Transverse colon (tissue), 4 donors: ENCODE measurements at regions not wholly inside any gene's neighbourhood (a gene's known extent, or its start where the extent isn't known, plus 50 kb on each side); places are given as distances from the start of the nearest gene placed in this dataset.

Experiments
- DNase-seq: peaks from one replicate; pipeline ENCODE4 v3.0.0-alpha.2; 2019
- H3K27ac ChIP-seq, 4 donors: fragments of 200-600 bp; sonication (generic); 2 replicates each; pipeline ENCODE4 v1.5.1; 2016 to 2018; ENCODE audit warnings: inconsistent platforms in 4 of 4
- H3K27me3 ChIP-seq: fragments of 200-600 bp; sonication (generic); 2 replicates; pipeline ENCODE4 v1.5.1; 2017; ENCODE audit warnings: inconsistent platforms
- H3K36me3 ChIP-seq, 4 donors: fragments of 200-600 bp; sonication (generic); 2 replicates each; pipeline ENCODE4 v1.5.1; 2017 to 2019; ENCODE audit warnings: inconsistent platforms in 4 of 4
- H3K4me1 ChIP-seq, 4 donors: fragments of 200-600 bp; sonication (generic); 2 replicates each; pipeline ENCODE4 v1.5.1; 2017 to 2020; ENCODE audit warnings: inconsistent platforms in 4 of 4
- H3K4me3 ChIP-seq, 4 donors: fragments of 200-600 bp; sonication (generic); 1 replicate in 1 of 4; 2 replicates in 3 of 4; pipeline versions ENCODE4 v1.5.1 to v1.6.1; 2017 to 2019; ENCODE audit warnings: inconsistent platforms in 4 of 4
- H3K9me3 ChIP-seq, 2 donors: fragments of 200-600 bp; sonication (generic); 2 replicates each; pipeline ENCODE4 v1.5.1; 2017 to 2019; ENCODE audit warnings: inconsistent platforms in 2 of 2
- EP300 ChIP-seq: sonication (generic); formaldehyde crosslinking; IDR thresholded peaks from one replicate; pipeline ENCODE4 v1.6.1; 2017; ENCODE audit warnings: antibody characterized with exemption, low read depth
- POLR2A ChIP-seq: fragments of 450-650 bp; IDR thresholded peaks from one replicate; pipeline ENCODE4 v1.6.1; 2016; ENCODE audit warnings: antibody characterized with exemption, mild to moderate bottlenecking, moderate library complexity
- POLR2AphosphoS5 ChIP-seq, 3 donors: sonication (generic); formaldehyde crosslinking; IDR thresholded peaks; one replicate each; pipeline ENCODE4 v1.6.1; 2016; ENCODE audit warnings: antibody characterized with exemption in 3 of 3
- WGBS, 2 donors: methylation state at CpG; one replicate each; pipeline ENCODE4 v1.1.5; 2018; ENCODE audit warnings: low coverage in 1 of 2; 5-methylcytosine and 5-hydroxymethylcytosine counted together
- in situ Hi-C, 4 donors: fragments of 200-750 bp; cut with MboI; loops; one replicate each; pipeline versions ENCODE4 v1.15.0 to v1.15.1; 2017; ENCODE audit warnings: low sequenced_read_pairs in 3 of 4, low pct_ligation_motif_present in 1 of 4, low pct_unique_long_range_greater_than_20kb in 1 of 4
- intact Hi-C: fragments of 100-400 bp; cut with DNase I; formaldehyde crosslinking; loops from one replicate; pipeline ENCODE4 v1.15.1; 2023; ENCODE audit warnings: low total_unique reads
- TF ChIP-seq, protein P1 (sequence below), 5 experiments: fragments of 200-600 bp in 3 of 5; fragments of 450-650 bp in 2 of 5; sonication (generic) in 3 of 5; IDR thresholded peaks; 1 replicate in 2 of 5; 2 replicates in 3 of 5; pipeline ENCODE4 v1.5.1; 2016 to 2017; ENCODE audit warnings: antibody characterized with exemption in 5 of 5, inconsistent platforms in 3 of 5, mild to moderate bottlenecking in 2 of 5, moderate library complexity in 1 of 5

DNA sequence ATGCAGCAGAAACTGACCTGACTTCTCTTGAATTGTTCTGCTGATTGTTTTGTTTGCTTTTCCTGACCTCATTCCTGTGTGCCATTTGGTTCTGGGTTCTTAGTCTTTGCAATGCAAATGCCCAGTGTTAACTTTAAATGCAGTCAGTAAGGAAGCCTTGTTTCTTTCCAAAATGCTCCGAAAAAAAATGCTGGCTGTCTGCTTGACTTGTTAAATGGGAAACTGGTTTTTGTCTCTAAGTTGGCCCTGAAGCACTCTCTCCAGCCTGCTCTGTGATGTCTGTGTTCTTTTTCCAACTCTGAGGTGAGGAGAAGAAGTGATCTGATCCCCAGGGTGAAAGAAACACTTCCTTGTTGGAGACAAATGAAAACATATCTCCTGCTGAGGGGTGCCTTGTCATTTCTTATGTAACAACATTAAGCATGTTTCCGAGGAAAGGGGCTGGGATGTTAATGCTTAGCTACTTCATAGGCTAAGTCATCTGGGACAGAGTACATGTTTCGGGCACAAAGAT, 256.3 kb upstream of the ADGRL4 start:
- Histone ChIP-seq H3K27me3 (no peaks in the 10 kb centered on the region), H3K4me1 (no peaks in the 10 kb centered on the region), H3K9me3 (no peaks in the 10 kb centered on the region), H3K36me3 (no peaks in the 10 kb centered on the region), H3K27ac (no peak overlapping the region), H3K4me3 (no peak overlapping the region)
- WGBS, 2 donors = 60% methylated on average over 1 to 3 of the region's 3 CpGs
- no peak for DNase-seq
- TF ChIP-seq POLR2A (no peak), POLR2AphosphoS5 (IDR thresholded peaks at IDR 0.05) (no peak), EP300 (no peak)
- TF ChIP-seq, protein P1, sequence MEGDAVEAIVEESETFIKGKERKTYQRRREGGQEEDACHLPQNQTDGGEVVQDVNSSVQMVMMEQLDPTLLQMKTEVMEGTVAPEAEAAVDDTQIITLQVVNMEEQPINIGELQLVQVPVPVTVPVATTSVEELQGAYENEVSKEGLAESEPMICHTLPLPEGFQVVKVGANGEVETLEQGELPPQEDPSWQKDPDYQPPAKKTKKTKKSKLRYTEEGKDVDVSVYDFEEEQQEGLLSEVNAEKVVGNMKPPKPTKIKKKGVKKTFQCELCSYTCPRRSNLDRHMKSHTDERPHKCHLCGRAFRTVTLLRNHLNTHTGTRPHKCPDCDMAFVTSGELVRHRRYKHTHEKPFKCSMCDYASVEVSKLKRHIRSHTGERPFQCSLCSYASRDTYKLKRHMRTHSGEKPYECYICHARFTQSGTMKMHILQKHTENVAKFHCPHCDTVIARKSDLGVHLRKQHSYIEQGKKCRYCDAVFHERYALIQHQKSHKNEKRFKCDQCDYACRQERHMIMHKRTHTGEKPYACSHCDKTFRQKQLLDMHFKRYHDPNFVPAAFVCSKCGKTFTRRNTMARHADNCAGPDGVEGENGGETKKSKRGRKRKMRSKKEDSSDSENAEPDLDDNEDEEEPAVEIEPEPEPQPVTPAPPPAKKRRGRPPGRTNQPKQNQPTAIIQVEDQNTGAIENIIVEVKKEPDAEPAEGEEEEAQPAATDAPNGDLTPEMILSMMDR (IDR thresholded peaks at IDR 0.05) = no peak
- in situ Hi-C loops (no loop called here), intact Hi-C loops (no loop called here)

DNA sequence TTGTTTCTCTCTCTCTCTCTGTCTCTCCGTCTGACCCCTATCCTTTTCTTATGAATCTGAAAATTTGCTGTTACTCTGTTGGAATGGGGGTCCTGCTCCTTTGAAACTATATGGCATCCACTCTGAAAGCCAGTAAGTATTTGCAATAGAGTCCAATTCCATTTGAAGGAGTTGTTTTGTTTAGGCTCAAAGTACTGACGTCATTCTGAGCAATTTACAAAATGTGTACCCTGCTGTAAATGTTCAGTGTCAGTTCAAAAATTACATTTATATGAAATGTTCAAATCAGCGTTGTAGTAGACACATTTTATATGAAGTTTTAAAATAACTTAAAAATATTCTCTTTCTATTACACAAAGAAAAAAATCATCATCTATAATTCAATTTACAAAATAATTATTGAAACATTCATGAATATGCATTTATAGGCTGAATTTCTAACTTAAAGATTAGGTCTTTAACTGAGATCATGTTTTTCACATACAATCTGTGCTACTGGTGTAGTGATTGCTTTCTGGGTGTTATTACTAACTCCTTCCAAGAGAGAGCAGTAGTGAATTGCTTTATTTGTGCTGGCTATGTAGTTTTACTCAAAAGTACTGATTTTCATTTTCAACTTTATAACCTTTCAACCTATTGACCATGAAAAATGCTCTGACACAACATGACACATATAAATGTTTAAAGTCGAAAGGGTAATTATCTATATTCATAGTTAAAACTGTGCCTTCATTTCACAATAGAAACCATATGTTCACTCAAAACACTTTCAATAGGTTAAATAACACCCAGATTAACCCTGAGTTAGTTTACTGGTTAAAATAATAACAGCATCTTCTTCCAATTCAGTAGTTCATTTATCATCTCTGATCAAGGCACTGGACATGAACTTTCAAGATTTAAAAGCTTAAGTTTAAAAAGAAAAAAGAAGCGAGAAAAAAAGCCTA, 253.1 kb upstream of the ADGRL4 start:
- intact Hi-C loops = no loop called here
- no peak overlapping the region for H3K27ac ChIP-seq
- H3K4me1 ChIP-seq = no peaks in the 10 kb centered on the region
- no peaks in the 10 kb centered on the region for H3K36me3 ChIP-seq
- DNase-seq = no peak
- no peaks in the 10 kb centered on the region for H3K9me3 ChIP-seq
- TF ChIP-seq POLR2A (no peak), POLR2AphosphoS5 (IDR thresholded peaks at IDR 0.05) (no peak), EP300 (no peak)
- TF ChIP-seq, protein P1 (IDR thresholded peaks at IDR 0.05) = peak in 3 of 5 experiments; percentile 14 to 23 (median 15)
- H3K4me3 ChIP-seq = no peak overlapping the region
- H3K27me3 ChIP-seq = no peaks in the 10 kb centered on the region
- in situ Hi-C loops = no loop called here
- WGBS, 2 donors = 55 to 58% methylated on average over 5 of the region's 5 CpGs

DNA sequence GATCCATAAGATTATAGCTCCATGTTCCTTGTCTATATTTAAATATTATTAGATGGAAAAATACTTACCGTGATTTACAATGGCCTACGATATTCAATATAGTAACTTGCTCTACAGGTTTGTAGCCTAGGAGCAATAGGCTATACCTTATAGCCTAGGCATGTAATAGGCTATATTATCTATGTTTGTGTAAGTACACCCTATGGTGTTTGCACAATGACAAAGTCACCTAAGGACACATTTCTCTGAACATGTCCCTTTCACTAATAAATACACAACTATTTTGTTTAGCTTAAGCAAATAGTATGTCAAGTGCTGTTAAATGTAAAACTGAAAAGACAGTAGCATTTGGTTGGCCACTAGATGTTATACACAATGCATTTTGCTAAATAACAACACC, 248.9 kb upstream of the ADGRL4 start:
- no peak for DNase-seq
- H3K9me3 ChIP-seq = no peaks in the 10 kb centered on the region
- no peaks in the 10 kb centered on the region for H3K27me3 ChIP-seq
- in situ Hi-C loops = no loop called here
- intact Hi-C loops = no loop called here
- no peaks in the 10 kb centered on the region for H3K36me3 ChIP-seq
- TF ChIP-seq, protein P1 (IDR thresholded peaks at IDR 0.05) = no peak
- TF ChIP-seq EP300 (no peak), POLR2A (no peak), POLR2AphosphoS5 (IDR thresholded peaks at IDR 0.05) (no peak)
- no peak overlapping the region for H3K4me3 ChIP-seq
- WGBS, 2 donors = 59 to 67% methylated on average over 2 of the region's 2 CpGs
- H3K4me1 ChIP-seq = no peaks in the 10 kb centered on the region
- H3K27ac ChIP-seq = no peak overlapping the region

DNA sequence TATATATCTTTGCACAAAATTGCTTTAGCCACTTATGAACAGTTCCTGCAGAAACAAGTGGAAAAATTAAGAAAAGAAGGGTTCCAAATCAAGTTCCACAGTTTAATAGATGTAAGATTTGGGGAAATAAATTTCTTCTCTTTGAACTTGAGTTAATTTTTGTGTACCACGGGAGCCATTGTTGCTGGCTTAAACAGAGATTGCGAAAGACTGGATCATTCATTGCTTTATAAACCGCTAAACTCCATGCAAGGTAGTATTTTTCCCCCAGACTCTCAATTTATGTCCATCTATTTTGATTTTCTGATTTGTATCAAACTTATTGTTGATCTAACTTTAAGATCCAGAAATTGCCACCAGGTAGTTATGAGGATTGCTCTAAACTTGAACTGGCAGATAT, 246.1 kb upstream of the ADGRL4 start:
- no peaks in the 10 kb centered on the region for H3K36me3 ChIP-seq
- H3K9me3 ChIP-seq = no peaks in the 10 kb centered on the region
- in situ Hi-C loops (no loop called here), intact Hi-C loops (no loop called here)
- H3K4me3 ChIP-seq = no peak overlapping the region
- WGBS, 2 donors = 84 to 87% methylated on average over 3 of the region's 3 CpGs
- no peak overlapping the region for H3K27ac ChIP-seq
- no peak for TF ChIP-seq POLR2AphosphoS5 (IDR thresholded peaks at IDR 0.05)
- TF ChIP-seq, protein P1 (IDR thresholded peaks at IDR 0.05) = no peak
- TF ChIP-seq POLR2A = no peak
- TF ChIP-seq EP300 = no peak
- DNase-seq = no peak
- no peaks in the 10 kb centered on the region for H3K27me3 ChIP-seq
- no peaks in the 10 kb centered on the region for H3K4me1 ChIP-seq
